ENCODE measurements at regions not wholly inside any gene's neighbourhood (a gene's known extent, or its start where the extent isn't known, plus 50 kb on each side); places are given as distances from the start of the nearest gene placed in this dataset.

- DNase-seq (ENCODE audit: low read depth): no peak
- H3K4me3 ChIP-seq (ENCODE audit: low read depth, low read length): no peak overlapping the region
- TF ChIP-seq CTCF (IDR thresholded peaks at IDR 0.05; ENCODE audit: low read depth, low read length) (no peak), MAX (IDR thresholded peaks at IDR 0.05; ENCODE audit: low read depth, low read length) (no peak), POLR2A (IDR thresholded peaks at IDR 0.05; ENCODE audit: extremely low read depth, insufficient read length) (no peak), MYC (IDR thresholded peaks at IDR 0.05; ENCODE audit: low read depth, low read length) (no peak)
Observed at GRCh38 chr21:20698585-20698984, 299.6 kb upstream of the NCAM2 start.

GRCh38 chr21:20701235-20701634 is 297.0 kb upstream of the NCAM2 start:
- no peak for TF ChIP-seq POLR2A (IDR thresholded peaks at IDR 0.05; ENCODE audit: extremely low read depth, insufficient read length)
- no peak for TF ChIP-seq MYC (IDR thresholded peaks at IDR 0.05; ENCODE audit: low read depth, low read length)
- TF ChIP-seq MAX (IDR thresholded peaks at IDR 0.05; ENCODE audit: low read depth, low read length): no peak
- no peak for DNase-seq (ENCODE audit: low read depth)
- H3K4me3 ChIP-seq (ENCODE audit: low read depth, low read length): no peak overlapping the region

- TF ChIP-seq MYC (IDR thresholded peaks at IDR 0.05; ENCODE audit: low read depth, low read length) (no peak), MAX (IDR thresholded peaks at IDR 0.05; ENCODE audit: low read depth, low read length) (no peak), CTCF (IDR thresholded peaks at IDR 0.05; ENCODE audit: low read depth, low read length) (no peak), POLR2A (IDR thresholded peaks at IDR 0.05; ENCODE audit: extremely low read depth, insufficient read length) (no peak)
- H3K4me3 ChIP-seq (ENCODE audit: low read depth, low read length): no peak overlapping the region
- DNase-seq (ENCODE audit: low read depth): no peak
Observed at GRCh38 chr21:20703112-20703767, 295.0 kb upstream of the NCAM2 start.

- no peak overlapping the region for H3K4me3 ChIP-seq (ENCODE audit: low read depth, low read length)
- TF ChIP-seq MYC (IDR thresholded peaks at IDR 0.05; ENCODE audit: low read depth, low read length) (no peak), POLR2A (IDR thresholded peaks at IDR 0.05; ENCODE audit: extremely low read depth, insufficient read length) (no peak), CTCF (IDR thresholded peaks at IDR 0.05; ENCODE audit: low read depth, low read length) (no peak), MAX (IDR thresholded peaks at IDR 0.05; ENCODE audit: low read depth, low read length) (no peak)
- no peak for DNase-seq (ENCODE audit: low read depth)
Observed at GRCh38 chr21:20720623-20721022, 277.6 kb upstream of the NCAM2 start.

GRCh38 chr21:20721151-20721550 is 277.1 kb upstream of the NCAM2 start:
- TF ChIP-seq POLR2A (IDR thresholded peaks at IDR 0.05; ENCODE audit: extremely low read depth, insufficient read length) (no peak), CTCF (IDR thresholded peaks at IDR 0.05; ENCODE audit: low read depth, low read length) (no peak), MAX (IDR thresholded peaks at IDR 0.05; ENCODE audit: low read depth, low read length) (no peak), MYC (IDR thresholded peaks at IDR 0.05; ENCODE audit: low read depth, low read length) (no peak)
- no peak for DNase-seq (ENCODE audit: low read depth)
- no peak overlapping the region for H3K4me3 ChIP-seq (ENCODE audit: low read depth, low read length)

- TF ChIP-seq POLR2A (IDR thresholded peaks at IDR 0.05; ENCODE audit: extremely low read depth, insufficient read length) (no peak), MYC (IDR thresholded peaks at IDR 0.05; ENCODE audit: low read depth, low read length) (no peak), CTCF (IDR thresholded peaks at IDR 0.05; ENCODE audit: low read depth, low read length) (no peak), MAX (IDR thresholded peaks at IDR 0.05; ENCODE audit: low read depth, low read length) (no peak)
- DNase-seq (ENCODE audit: low read depth): no peak
Observed at GRCh38 chr21:20728691-20729090, 269.5 kb upstream of the NCAM2 start.

More at GRCh38 chr21:20728691-20729090, 269.5 kb upstream of the NCAM2 start:
- no peak overlapping the region for H3K4me3 ChIP-seq (ENCODE audit: low read depth, low read length)
